H9 (cell line): ENCODE measurements at regions not wholly inside any gene's neighbourhood (a gene's known extent, or its start where the extent isn't known, plus 50 kb on each side); places are given as distances from the start of the nearest gene placed in this dataset.

Experiments used
- DNase-seq: peaks from one replicate; pipeline ENCODE4 v3.0.0-alpha.2; 2017
- H2AFZ ChIP-seq: one replicate; pipeline ENCODE4 v1.6.1; 2013; ENCODE audit warnings: mild to moderate bottlenecking, low read length, control low read depth, moderate library complexity
- H2AK5ac ChIP-seq: 2 replicates; pipeline ENCODE4 v1.6.1; 2013; ENCODE audit warnings: low read length, control low read depth, mixed read lengths; ENCODE audit not compliant: insufficient read length
- H2BK120ac ChIP-seq: one replicate; pipeline ENCODE4 v1.6.1; 2013; ENCODE audit warnings: low read depth, mild to moderate bottlenecking, low read length, control low read depth, inconsistent platforms; ENCODE audit not compliant: poor library complexity, severe bottlenecking
- H2BK12ac ChIP-seq: 2 replicates; pipeline ENCODE4 v1.6.1; 2013; ENCODE audit warnings: low read length, control low read depth, mixed read lengths, low read depth; ENCODE audit not compliant: insufficient read length
- H2BK15ac ChIP-seq: 2 replicates; pipeline ENCODE4 v1.6.1; 2013; ENCODE audit warnings: low read depth, low read length, control low read depth
- H2BK20ac ChIP-seq: one replicate; pipeline ENCODE4 v1.6.1; 2013; ENCODE audit warnings: low read depth, mild to moderate bottlenecking, low read length, control low read depth, inconsistent platforms; ENCODE audit not compliant: poor library complexity, severe bottlenecking
- H2BK5ac ChIP-seq: 2 replicates; pipeline ENCODE4 v1.6.1; 2013; ENCODE audit warnings: low read length, control low read depth, mixed read lengths; ENCODE audit not compliant: insufficient read length
- H3K14ac ChIP-seq: 2 replicates; pipeline ENCODE4 v1.6.1; 2013; ENCODE audit warnings: low read length, control low read depth; ENCODE audit not compliant: insufficient read depth
- H3K18ac ChIP-seq: 2 replicates; pipeline ENCODE4 v1.6.1; 2013; ENCODE audit warnings: low read depth, mild to moderate bottlenecking, mixed read lengths, low read length, control low read depth; ENCODE audit not compliant: insufficient read length
- H3K23ac ChIP-seq: 2 replicates; pipeline ENCODE4 v1.6.1; 2013; ENCODE audit warnings: low read length, control low read depth, mixed read lengths, low read depth; ENCODE audit not compliant: insufficient read length
- H3K23me2 ChIP-seq: 2 replicates; pipeline ENCODE4 v1.6.1; 2013; ENCODE audit warnings: low read depth, mild to moderate bottlenecking, mixed read lengths, low read length, control low read depth; ENCODE audit not compliant: insufficient read length, poor library complexity, severe bottlenecking
- H3K27ac ChIP-seq: 2 replicates; pipeline ENCODE4 v1.5.1; 2013; ENCODE audit warnings: low read length, control low read depth, mixed read lengths, low read depth; ENCODE audit not compliant: insufficient read length
- H3K27me3 ChIP-seq: 2 replicates; pipeline ENCODE4 v1.6.1; 2013; ENCODE audit warnings: low read length, control low read depth, inconsistent platforms; ENCODE audit not compliant: insufficient read depth
- H3K4ac ChIP-seq: 2 replicates; pipeline ENCODE4 v1.6.1; 2013; ENCODE audit warnings: low read depth, mild to moderate bottlenecking, control low read depth, inconsistent platforms, low read length, moderate library complexity
- H3K4me1 ChIP-seq: 2 replicates; pipeline ENCODE4 v1.6.1; 2013; ENCODE audit warnings: low read length, control low read depth, inconsistent platforms; ENCODE audit not compliant: insufficient read depth
- H3K4me2 ChIP-seq: 2 replicates; pipeline ENCODE4 v1.6.1; 2013; ENCODE audit warnings: low read length, control low read depth, mixed read lengths; ENCODE audit not compliant: insufficient read length, insufficient read depth
- H3K56ac ChIP-seq: 2 replicates; pipeline ENCODE4 v1.6.1; 2013; ENCODE audit warnings: low read depth, mild to moderate bottlenecking, mixed read lengths, low read length, control low read depth; ENCODE audit not compliant: insufficient read length
- H3K79me1 ChIP-seq: 2 replicates; pipeline ENCODE4 v1.6.1; 2013; ENCODE audit warnings: low read depth, mild to moderate bottlenecking, moderate library complexity, low read length, control low read depth, inconsistent platforms; ENCODE audit not compliant: insufficient read depth, poor library complexity, severe bottlenecking
- H3K79me2 ChIP-seq: 2 replicates; pipeline ENCODE4 v1.6.1; 2013; ENCODE audit warnings: low read length, control low read depth, inconsistent platforms; ENCODE audit not compliant: insufficient read depth
- H3K9ac ChIP-seq: 2 replicates; pipeline ENCODE4 v1.6.1; 2013; ENCODE audit warnings: low read length, control low read depth, mixed read lengths; ENCODE audit not compliant: insufficient read length; ENCODE audit errors: extremely low read depth
- H3K9me3 ChIP-seq: one replicate; pipeline ENCODE4 v1.6.1; 2013; ENCODE audit warnings: low read depth, low read length, inconsistent platforms; ENCODE audit not compliant: control insufficient read depth
- H3T11ph ChIP-seq: one replicate; pipeline ENCODE4 v1.6.1; 2013; ENCODE audit warnings: mild to moderate bottlenecking, low read length, control low read depth, inconsistent platforms
- H4K20me1 ChIP-seq: one replicate; pipeline ENCODE4 v1.6.1; 2013; ENCODE audit not compliant: control insufficient read depth, insufficient read length, insufficient read depth
- H4K5ac ChIP-seq: 2 replicates; pipeline ENCODE4 v1.6.1; 2013; ENCODE audit warnings: low read depth, mild to moderate bottlenecking, mixed read lengths, low read length, control low read depth; ENCODE audit not compliant: insufficient read length
- H4K8ac ChIP-seq: replicated peaks from 2 replicates; pipeline ENCODE4 v1.6.1; 2013; ENCODE audit warnings: low read length, control low read depth, mixed read lengths, low read depth; ENCODE audit not compliant: insufficient read length
- H4K91ac ChIP-seq: 2 replicates; pipeline ENCODE4 v1.6.1; 2013; ENCODE audit warnings: low read depth, mild to moderate bottlenecking, moderate library complexity, mixed read lengths, low read length, control low read depth; ENCODE audit not compliant: insufficient read length
- H3K27ac Mint-ChIP-seq, 3 experiments: 2 replicates in 2 of 3; 3 replicates in 1 of 3; pipeline ENCODE4 v1.8.0; 2020 to 2021; ENCODE audit warnings: mixed read lengths in 3 of 3, mild to moderate bottlenecking in 1 of 3, moderate library complexity in 1 of 3
- H3K27me3 Mint-ChIP-seq: 2 replicates; pipeline ENCODE4 v1.8.0; 2021; ENCODE audit warnings: low read depth, mild to moderate bottlenecking, moderate library complexity, mixed read lengths
- H3K36me3 Mint-ChIP-seq, 3 experiments: 2 replicates in 2 of 3; 3 replicates in 1 of 3; pipeline ENCODE4 v1.8.0; 2020 to 2021; ENCODE audit warnings: low read depth in 3 of 3, mixed read lengths in 3 of 3; ENCODE audit not compliant: insufficient read depth in 1 of 3
- H3K4me1 Mint-ChIP-seq, 2 experiments: 2 replicates each; pipeline ENCODE4 v1.8.0; 2020; ENCODE audit warnings: mixed read lengths in 2 of 2
- H3K4me3 Mint-ChIP-seq, 2 experiments: 2 replicates in 1 of 2; 3 replicates in 1 of 2; pipeline ENCODE4 v1.8.0; 2020 to 2021; ENCODE audit warnings: mild to moderate bottlenecking in 2 of 2, mixed read lengths in 2 of 2, moderate library complexity in 1 of 2
- H3K9me3 Mint-ChIP-seq, 2 experiments: 2 replicates in 1 of 2; 3 replicates in 1 of 2; pipeline ENCODE4 v1.8.0; 2020; ENCODE audit warnings: mild to moderate bottlenecking in 2 of 2, mixed read lengths in 2 of 2, moderate library complexity in 1 of 2
- WGBS: extraction: QIAGEN DNeasy Blood & Tissue Kit; methylation state at CpG from one replicate; pipeline ENCODE4 v1.1.7; 2013; ENCODE audit warnings: missing lambda C conversion rate, low lambda C conversion rate, mixed read lengths; ENCODE audit not compliant: insufficient read length; ENCODE audit errors: extremely low coverage; 5-methylcytosine and 5-hydroxymethylcytosine counted together
- TF ChIP-seq, protein P1 (sequence below): fragments of 200-600 bp; sonication (generic); conservative IDR thresholded peaks from 3 replicates; pipeline ENCODE4 v1.8.0; 2021; ENCODE audit warnings: antibody characterized with exemption, mild to moderate bottlenecking

- Mint-ChIP-seq H3K36me3 (no peaks in the 10 kb centered on the region), H3K4me3 (no peak overlapping the region), H3K27me3 (no peaks in the 10 kb centered on the region), H3K4me1 (peaks cover 0 to 4% of the 10 kb centered on the region in 2 experiments; a peak in 1 of 4 replicates), H3K9me3 (no peaks in the 10 kb centered on the region; a peak in 1 of 5 replicates), H3K27ac (no peak overlapping the region)
- Histone ChIP-seq H2BK120ac (no peak overlapping the region), H3K27me3 (no peaks in the 10 kb centered on the region), H3K9me3 (no peaks in the 10 kb centered on the region), H3K56ac (no peak overlapping the region), H3K23me2 (no peaks in the 10 kb centered on the region), H3K4ac (no peak overlapping the region), H4K20me1 (no peaks in the 10 kb centered on the region), H3K14ac (no peak overlapping the region), H4K91ac (no peak overlapping the region), H3K18ac (no peak overlapping the region), H2AK5ac (no peak overlapping the region), H2BK15ac (no peak overlapping the region), H2BK12ac (no peak overlapping the region), H2AFZ (no peak overlapping the region), H3K79me2 (no peaks in the 10 kb centered on the region), H3K23ac (no peak overlapping the region), H3K4me2 (no peak overlapping the region), H2BK20ac (no peak overlapping the region), H3K9ac (no peak overlapping the region), H3T11ph (no peak overlapping the region), H3K4me1 (no peaks in the 10 kb centered on the region), H2BK5ac (no peak overlapping the region), H4K8ac (no peak overlapping the region), H4K5ac (no peak overlapping the region), H3K27ac (no peak overlapping the region), H3K79me1 (no peaks in the 10 kb centered on the region)
- TF ChIP-seq, protein P1, sequence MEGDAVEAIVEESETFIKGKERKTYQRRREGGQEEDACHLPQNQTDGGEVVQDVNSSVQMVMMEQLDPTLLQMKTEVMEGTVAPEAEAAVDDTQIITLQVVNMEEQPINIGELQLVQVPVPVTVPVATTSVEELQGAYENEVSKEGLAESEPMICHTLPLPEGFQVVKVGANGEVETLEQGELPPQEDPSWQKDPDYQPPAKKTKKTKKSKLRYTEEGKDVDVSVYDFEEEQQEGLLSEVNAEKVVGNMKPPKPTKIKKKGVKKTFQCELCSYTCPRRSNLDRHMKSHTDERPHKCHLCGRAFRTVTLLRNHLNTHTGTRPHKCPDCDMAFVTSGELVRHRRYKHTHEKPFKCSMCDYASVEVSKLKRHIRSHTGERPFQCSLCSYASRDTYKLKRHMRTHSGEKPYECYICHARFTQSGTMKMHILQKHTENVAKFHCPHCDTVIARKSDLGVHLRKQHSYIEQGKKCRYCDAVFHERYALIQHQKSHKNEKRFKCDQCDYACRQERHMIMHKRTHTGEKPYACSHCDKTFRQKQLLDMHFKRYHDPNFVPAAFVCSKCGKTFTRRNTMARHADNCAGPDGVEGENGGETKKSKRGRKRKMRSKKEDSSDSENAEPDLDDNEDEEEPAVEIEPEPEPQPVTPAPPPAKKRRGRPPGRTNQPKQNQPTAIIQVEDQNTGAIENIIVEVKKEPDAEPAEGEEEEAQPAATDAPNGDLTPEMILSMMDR, result no peak
- no CpG with 5 or more reads among the region's 6 CpGs for WGBS
- no peak for DNase-seq
Observed at GRCh38 chr9:13027879-13028278, 251.6 kb downstream of the MPDZ start.
